ENCODE measurements at regions not wholly inside any gene's neighbourhood (a gene's known extent, or its start where the extent isn't known, plus 50 kb on each side); places are given as distances from the start of the nearest gene placed in this dataset.

DNA sequence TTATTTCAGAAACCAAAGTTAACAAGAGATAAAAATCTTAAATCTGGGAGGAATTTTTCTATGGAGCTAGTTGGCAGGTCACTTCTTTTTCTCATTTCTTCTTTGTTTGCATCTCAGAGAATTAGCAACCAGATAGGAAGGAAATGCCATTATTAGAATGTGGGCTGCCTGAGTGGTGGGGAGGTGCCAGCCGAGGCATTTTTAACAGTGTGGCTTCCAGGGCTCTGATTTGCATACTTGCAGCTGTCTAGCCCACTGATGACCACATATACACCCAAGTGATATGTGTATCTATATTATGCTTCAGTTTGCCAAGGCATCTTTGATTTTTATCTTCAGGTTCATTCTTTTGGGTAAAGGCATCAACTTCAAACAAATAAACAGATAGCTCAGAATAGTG lies 206.7 kb downstream of the CLIC5 start:
- Histone ChIP-seq H3K27ac (ENCODE audit: low read length) (no peak overlapping the region), H2AFZ (ENCODE audit: low read depth, low read length) (no peak overlapping the region), H4K20me1 (ENCODE audit: insufficient read depth) (no peaks in the 10 kb centered on the region), H3K9ac (ENCODE audit: low read length) (no peak overlapping the region), H3F3A (ENCODE audit: insufficient read depth, low read length, poor library complexity, severe bottlenecking) (no peaks in the 10 kb centered on the region), H3K27me3 (ENCODE audit: insufficient read depth, low read depth, low read length) (no peaks in the 10 kb centered on the region), H3K4me3 (ENCODE audit: low read length) (no peak overlapping the region), H3K4me2 (ENCODE audit: low read length) (no peak overlapping the region), H3K36me3 (ENCODE audit: insufficient read depth, low read length) (no peaks in the 10 kb centered on the region), H3K79me2 (replicated peaks; ENCODE audit: insufficient read depth, low read length) (no peaks in the 10 kb centered on the region), H3K9me3 (ENCODE audit: low read length) (no peaks in the 10 kb centered on the region), H3K9me2 (ENCODE audit: insufficient read depth, low read length) (no peaks in the 10 kb centered on the region)
- TF ChIP-seq TAF1 (IDR thresholded peaks at IDR 0.05; ENCODE audit: low read depth), result no peak
- TF ChIP-seq EP300 (conservative IDR thresholded peaks at IDR 0.05; ENCODE audit: poor library complexity, severe bottlenecking), result no peak
- TF ChIP-seq MXI1 (conservative IDR thresholded peaks at IDR 0.05; ENCODE audit: poor library complexity, severe bottlenecking), result no peak

DNA sequence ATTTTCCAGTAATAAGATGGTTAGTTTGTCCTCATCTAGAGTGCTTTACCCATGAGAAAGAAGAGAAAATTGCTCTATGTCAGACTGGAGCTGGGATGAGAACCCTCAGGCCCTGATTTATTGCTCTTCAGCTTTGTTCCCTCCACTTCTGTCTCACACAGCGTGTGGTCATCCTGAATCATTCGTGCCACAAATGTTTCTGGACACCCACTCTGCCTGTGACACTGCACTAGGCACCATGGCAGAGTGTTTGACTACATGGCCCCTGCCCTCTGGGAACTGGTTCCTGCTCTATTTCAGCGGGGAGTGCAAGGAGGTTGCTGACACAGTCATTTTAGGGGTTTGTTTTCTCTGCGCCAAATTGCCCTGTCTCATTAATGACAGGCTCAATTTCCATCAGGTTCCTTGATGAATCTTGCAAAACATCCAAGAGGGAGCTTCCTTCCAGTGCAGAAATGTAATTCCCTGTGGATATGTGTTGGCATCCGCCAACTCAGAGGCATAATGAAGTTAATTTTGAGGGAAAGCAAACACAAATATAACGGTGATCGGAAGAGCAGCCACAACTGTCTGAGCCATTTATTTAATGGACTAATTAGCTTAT lies 207.5 kb downstream of the CLIC5 start:
- Histone ChIP-seq H3K27me3 (ENCODE audit: insufficient read depth, low read depth, low read length) (no peaks in the 10 kb centered on the region), H3K9me3 (ENCODE audit: low read length) (no peaks in the 10 kb centered on the region), H2AFZ (ENCODE audit: low read depth, low read length) (no peak overlapping the region), H3K9me2 (ENCODE audit: insufficient read depth, low read length) (no peaks in the 10 kb centered on the region), H3K9ac (ENCODE audit: low read length) (no peak overlapping the region), H3K36me3 (ENCODE audit: insufficient read depth, low read length) (no peaks in the 10 kb centered on the region), H3K27ac (ENCODE audit: low read length) (no peak overlapping the region), H4K20me1 (ENCODE audit: insufficient read depth) (no peaks in the 10 kb centered on the region), H3F3A (ENCODE audit: insufficient read depth, low read length, poor library complexity, severe bottlenecking) (no peaks in the 10 kb centered on the region), H3K4me2 (ENCODE audit: low read length) (no peak overlapping the region), H3K4me3 (ENCODE audit: low read length) (no peak overlapping the region), H3K79me2 (replicated peaks; ENCODE audit: insufficient read depth, low read length) (no peaks in the 10 kb centered on the region)
- TF ChIP-seq MXI1 (conservative IDR thresholded peaks at IDR 0.05; ENCODE audit: poor library complexity, severe bottlenecking) (no peak), POLR2AphosphoS5 (IDR thresholded peaks at IDR 0.05) (no peak), TAF1 (IDR thresholded peaks at IDR 0.05; ENCODE audit: low read depth) (no peak), EZH2 (IDR thresholded peaks at IDR 0.05; ENCODE audit: borderline replicate concordance, insufficient read depth, low read length, poor library complexity, severe bottlenecking) (no peak), RAD21 (conservative IDR thresholded peaks at IDR 0.05) (no peak), SMC3 (conservative IDR thresholded peaks at IDR 0.05; ENCODE audit: poor library complexity) (no peak), EP300 (conservative IDR thresholded peaks at IDR 0.05; ENCODE audit: poor library complexity, severe bottlenecking) (no peak)
- TF ChIP-seq, protein P1, sequence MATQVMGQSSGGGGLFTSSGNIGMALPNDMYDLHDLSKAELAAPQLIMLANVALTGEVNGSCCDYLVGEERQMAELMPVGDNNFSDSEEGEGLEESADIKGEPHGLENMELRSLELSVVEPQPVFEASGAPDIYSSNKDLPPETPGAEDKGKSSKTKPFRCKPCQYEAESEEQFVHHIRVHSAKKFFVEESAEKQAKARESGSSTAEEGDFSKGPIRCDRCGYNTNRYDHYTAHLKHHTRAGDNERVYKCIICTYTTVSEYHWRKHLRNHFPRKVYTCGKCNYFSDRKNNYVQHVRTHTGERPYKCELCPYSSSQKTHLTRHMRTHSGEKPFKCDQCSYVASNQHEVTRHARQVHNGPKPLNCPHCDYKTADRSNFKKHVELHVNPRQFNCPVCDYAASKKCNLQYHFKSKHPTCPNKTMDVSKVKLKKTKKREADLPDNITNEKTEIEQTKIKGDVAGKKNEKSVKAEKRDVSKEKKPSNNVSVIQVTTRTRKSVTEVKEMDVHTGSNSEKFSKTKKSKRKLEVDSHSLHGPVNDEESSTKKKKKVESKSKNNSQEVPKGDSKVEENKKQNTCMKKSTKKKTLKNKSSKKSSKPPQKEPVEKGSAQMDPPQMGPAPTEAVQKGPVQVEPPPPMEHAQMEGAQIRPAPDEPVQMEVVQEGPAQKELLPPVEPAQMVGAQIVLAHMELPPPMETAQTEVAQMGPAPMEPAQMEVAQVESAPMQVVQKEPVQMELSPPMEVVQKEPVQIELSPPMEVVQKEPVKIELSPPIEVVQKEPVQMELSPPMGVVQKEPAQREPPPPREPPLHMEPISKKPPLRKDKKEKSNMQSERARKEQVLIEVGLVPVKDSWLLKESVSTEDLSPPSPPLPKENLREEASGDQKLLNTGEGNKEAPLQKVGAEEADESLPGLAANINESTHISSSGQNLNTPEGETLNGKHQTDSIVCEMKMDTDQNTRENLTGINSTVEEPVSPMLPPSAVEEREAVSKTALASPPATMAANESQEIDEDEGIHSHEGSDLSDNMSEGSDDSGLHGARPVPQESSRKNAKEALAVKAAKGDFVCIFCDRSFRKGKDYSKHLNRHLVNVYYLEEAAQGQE (IDR thresholded peaks at IDR 0.05; ENCODE audit: borderline replicate concordance), result no peak
- TF ChIP-seq, protein P2, sequence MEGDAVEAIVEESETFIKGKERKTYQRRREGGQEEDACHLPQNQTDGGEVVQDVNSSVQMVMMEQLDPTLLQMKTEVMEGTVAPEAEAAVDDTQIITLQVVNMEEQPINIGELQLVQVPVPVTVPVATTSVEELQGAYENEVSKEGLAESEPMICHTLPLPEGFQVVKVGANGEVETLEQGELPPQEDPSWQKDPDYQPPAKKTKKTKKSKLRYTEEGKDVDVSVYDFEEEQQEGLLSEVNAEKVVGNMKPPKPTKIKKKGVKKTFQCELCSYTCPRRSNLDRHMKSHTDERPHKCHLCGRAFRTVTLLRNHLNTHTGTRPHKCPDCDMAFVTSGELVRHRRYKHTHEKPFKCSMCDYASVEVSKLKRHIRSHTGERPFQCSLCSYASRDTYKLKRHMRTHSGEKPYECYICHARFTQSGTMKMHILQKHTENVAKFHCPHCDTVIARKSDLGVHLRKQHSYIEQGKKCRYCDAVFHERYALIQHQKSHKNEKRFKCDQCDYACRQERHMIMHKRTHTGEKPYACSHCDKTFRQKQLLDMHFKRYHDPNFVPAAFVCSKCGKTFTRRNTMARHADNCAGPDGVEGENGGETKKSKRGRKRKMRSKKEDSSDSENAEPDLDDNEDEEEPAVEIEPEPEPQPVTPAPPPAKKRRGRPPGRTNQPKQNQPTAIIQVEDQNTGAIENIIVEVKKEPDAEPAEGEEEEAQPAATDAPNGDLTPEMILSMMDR (IDR thresholded peaks at IDR 0.05; ENCODE audit: poor library complexity, severe bottlenecking), result no peak
